Cardiac muscle cell (in vitro differentiated cells and primary cell): ENCODE measurements at regions not wholly inside any gene's neighbourhood (a gene's known extent, or its start where the extent isn't known, plus 50 kb on each side); places are given as distances from the start of the nearest gene placed in this dataset.

Experiments used
- DNase-seq, 2 donors: peaks; one replicate each; pipeline versions ENCODE4 v3.0.0 to v3.0.0-alpha.2; 2010 to 2017; ENCODE audit warnings: low read depth in 1 of 2, low spot score in 1 of 2
- H3K27ac ChIP-seq: fragments of 200-600 bp; sonication (generic); 2 replicates; pipeline ENCODE4 v1.5.1; 2016
- H3K27me3 ChIP-seq: fragments of 200-600 bp; sonication (generic); 2 replicates; pipeline ENCODE4 v1.6.0; 2016; ENCODE audit warnings: control low read depth
- H3K36me3 ChIP-seq: fragments of 200-600 bp; sonication (generic); 2 replicates; pipeline ENCODE4 v1.5.1; 2016; ENCODE audit warnings: control low read depth
- H3K4me1 ChIP-seq: fragments of 200-600 bp; sonication (generic); 2 replicates; pipeline ENCODE4 v1.8.1; 2017; ENCODE audit warnings: low read depth, mild to moderate bottlenecking, mixed run types
- H3K4me3 ChIP-seq: fragments of 200-600 bp; sonication (generic); 2 replicates; pipeline ENCODE4 v1.5.1; 2016; ENCODE audit warnings: mild to moderate bottlenecking
- H3K9me3 ChIP-seq: fragments of 200-600 bp; sonication (generic); 2 replicates; pipeline ENCODE4 v1.5.1; 2017; ENCODE audit warnings: low read depth, mild to moderate bottlenecking, control low read depth
- CTCF ChIP-seq: IDR thresholded peaks from 2 replicates; pipeline ENCODE4 v1.5.1; 2012; ENCODE audit warnings: low read depth, mild to moderate bottlenecking, low read length

GRCh38 chr2:177036747-177037146 lies 175.8 kb upstream of the HNRNPA3 start:
- DNase-seq = no peak
- no peak for TF ChIP-seq CTCF
- H3K27ac ChIP-seq = no peak overlapping the region
- H3K4me3 ChIP-seq = no peak overlapping the region
- no peaks in the 10 kb centered on the region for H3K36me3 ChIP-seq
- H3K27me3 ChIP-seq = peaks cover 2% of the 10 kb centered on the region
- H3K9me3 ChIP-seq = no peaks in the 10 kb centered on the region
- H3K4me1 ChIP-seq = no peaks in the 10 kb centered on the region

- Histone ChIP-seq H3K27ac (no peak overlapping the region), H3K9me3 (no peaks in the 10 kb centered on the region), H3K36me3 (no peaks in the 10 kb centered on the region), H3K27me3 (peaks cover 2% of the 10 kb centered on the region), H3K4me1 (no peaks in the 10 kb centered on the region), H3K4me3 (no peak overlapping the region)
- no peak for DNase-seq
- TF ChIP-seq CTCF = no peak
Measured at GRCh38 chr2:177037569-177037968, 175.0 kb upstream of the HNRNPA3 start.

- no peak for DNase-seq
- H3K36me3 ChIP-seq = no peaks in the 10 kb centered on the region
- H3K9me3 ChIP-seq = no peaks in the 10 kb centered on the region
- peaks cover 2% of the 10 kb centered on the region for H3K27me3 ChIP-seq
- H3K27ac ChIP-seq = no peak overlapping the region
- no peak overlapping the region for H3K4me3 ChIP-seq
- H3K4me1 ChIP-seq = no peaks in the 10 kb centered on the region
- no peak for TF ChIP-seq CTCF
Measured at GRCh38 chr2:177038787-177039484, 173.7 kb upstream of the HNRNPA3 start.

GRCh38 chr2:177042311-177042710 lies 170.3 kb upstream of the HNRNPA3 start:
- DNase-seq = no peak
- Histone ChIP-seq H3K4me1 (no peaks in the 10 kb centered on the region), H3K36me3 (no peaks in the 10 kb centered on the region), H3K27ac (no peak overlapping the region), H3K27me3 (peaks cover 2% of the 10 kb centered on the region), H3K9me3 (no peaks in the 10 kb centered on the region), H3K4me3 (no peak overlapping the region)
- no peak for TF ChIP-seq CTCF

GRCh38 chr2:177044671-177045070 lies 167.9 kb upstream of the HNRNPA3 start:
- H3K36me3 ChIP-seq = no peaks in the 10 kb centered on the region

More at GRCh38 chr2:177044671-177045070, 167.9 kb upstream of the HNRNPA3 start:
- Histone ChIP-seq H3K9me3 (no peaks in the 10 kb centered on the region), H3K27me3 (no peaks in the 10 kb centered on the region), H3K27ac (no peak overlapping the region), H3K4me1 (no peaks in the 10 kb centered on the region), H3K4me3 (no peak overlapping the region)
- no peak for TF ChIP-seq CTCF
- no peak for DNase-seq
